BLaER1 treated with 17β-estradiol and CSF1 and Interleukin-3, amounts not matched to agents 10 nM and 100 nM (cell line): ENCODE measurements at regions not wholly inside any gene's neighbourhood (a gene's known extent, or its start where the extent isn't known, plus 50 kb on each side); places are given as distances from the start of the nearest gene placed in this dataset.

Source experiments
- H3K27ac ChIP-seq, 11 experiments: shearing (Covaris generic); formaldehyde crosslinking; 2 replicates each; pipeline ENCODE4 v1.8.1; 2022
- H3K27me3 ChIP-seq, 11 experiments: shearing (Covaris generic); formaldehyde crosslinking; 2 replicates each; pipeline ENCODE4 v1.8.1; 2022
- H3K36me3 ChIP-seq, 11 experiments: shearing (Covaris generic); formaldehyde crosslinking; 2 replicates each; pipeline ENCODE4 v1.8.1; 2022
- H3K4me1 ChIP-seq, 10 experiments: shearing (Covaris generic); formaldehyde crosslinking; 2 replicates each; pipeline ENCODE4 v1.8.1; 2022
- H3K4me2 ChIP-seq, 11 experiments: shearing (Covaris generic); formaldehyde crosslinking; 2 replicates each; pipeline ENCODE4 v1.8.1; 2022
- H3K4me3 ChIP-seq, 10 experiments: shearing (Covaris generic); formaldehyde crosslinking; 2 replicates each; pipeline ENCODE4 v1.8.1; 2022
- H3K9ac ChIP-seq, 11 experiments: shearing (Covaris generic); formaldehyde crosslinking; 2 replicates each; pipeline ENCODE4 v1.8.1; 2022
- H3K9me3 ChIP-seq, 11 experiments: shearing (Covaris generic); formaldehyde crosslinking; replicated peaks in 1 of 11; 2 replicates each; pipeline ENCODE4 v1.8.1; 2022
- H4K20me1 ChIP-seq, 11 experiments: shearing (Covaris generic); formaldehyde crosslinking; 2 replicates each; pipeline ENCODE4 v1.8.1; 2022
- Cebpa-rat ChIP-seq, 11 experiments: shearing (Covaris generic); IDR thresholded peaks; 2 replicates each; pipeline ENCODE4 v1.8.1; 2022

- Histone ChIP-seq H3K9me3 (no peaks in the 10 kb centered on the region), H3K27ac (no peak overlapping the region), H3K36me3 (no peaks in the 10 kb centered on the region), H3K4me3 (no peak overlapping the region), H3K9ac (no peak overlapping the region), H4K20me1 (no peaks in the 10 kb centered on the region), H3K4me1 (peaks cover 0 to 20% (median 2%) of the 10 kb centered on the region in 10 experiments; a peak in 6 of 20 replicates), H3K27me3 (no peaks in the 10 kb centered on the region), H3K4me2 (no peak overlapping the region)
- no peak for TF ChIP-seq Cebpa-rat (IDR thresholded peaks at IDR 0.05)
These were observed 97.3 kb upstream of the COL1A2 start for GRCh38 chr7:94297397-94297838.

GRCh38 chr7:94298943-94299342, 95.8 kb upstream of the COL1A2 start:
- H3K27ac ChIP-seq, result no peak overlapping the region
- no peaks in the 10 kb centered on the region for H4K20me1 ChIP-seq
- H3K9me3 ChIP-seq, result no peaks in the 10 kb centered on the region
- H3K27me3 ChIP-seq, result no peaks in the 10 kb centered on the region
- no peak overlapping the region for H3K4me3 ChIP-seq
- no peaks in the 10 kb centered on the region for H3K36me3 ChIP-seq
- TF ChIP-seq Cebpa-rat (IDR thresholded peaks at IDR 0.05), result no peak
- H3K4me2 ChIP-seq, result no peak overlapping the region
- no peak overlapping the region for H3K9ac ChIP-seq
- H3K4me1 ChIP-seq, result peaks cover 0 to 23% (median 2%) of the 10 kb centered on the region in 10 experiments; a peak in 6 of 20 replicates

GRCh38 chr7:94300176-94300835, 94.4 kb upstream of the COL1A2 start:
- no peaks in the 10 kb centered on the region for H4K20me1 ChIP-seq
- no peaks in the 10 kb centered on the region for H3K36me3 ChIP-seq
- H3K9ac ChIP-seq, result no peak overlapping the region
- H3K27ac ChIP-seq, result no peak overlapping the region
- H3K27me3 ChIP-seq, result no peaks in the 10 kb centered on the region
- no peaks in the 10 kb centered on the region for H3K9me3 ChIP-seq
- TF ChIP-seq Cebpa-rat (IDR thresholded peaks at IDR 0.05), result no peak
- no peak overlapping the region for H3K4me2 ChIP-seq
- H3K4me1 ChIP-seq, result peaks cover 0 to 23% (median 0%) of the 10 kb centered on the region in 10 experiments; a peak in 4 of 20 replicates
- H3K4me3 ChIP-seq, result no peak overlapping the region

- H3K36me3 ChIP-seq, result no peaks in the 10 kb centered on the region
- peaks cover 0 to 23% (median 0%) of the 10 kb centered on the region in 10 experiments; a peak in 4 of 20 replicates for H3K4me1 ChIP-seq
- no peaks in the 10 kb centered on the region for H4K20me1 ChIP-seq
- H3K4me3 ChIP-seq, result no peak overlapping the region
- TF ChIP-seq Cebpa-rat (IDR thresholded peaks at IDR 0.05), result no peak
- no peaks in the 10 kb centered on the region for H3K9me3 ChIP-seq
- H3K27ac ChIP-seq, result no peak overlapping the region
- H3K27me3 ChIP-seq, result no peaks in the 10 kb centered on the region
- peak overlapping the region in 1 of 11 experiments; percentile 45; a peak in 2 of 22 replicates for H3K4me2 ChIP-seq
- H3K9ac ChIP-seq, result no peak overlapping the region
These were observed 93.6 kb upstream of the COL1A2 start for GRCh38 chr7:94301024-94301586.

- H3K9me3 ChIP-seq, result no peaks in the 10 kb centered on the region
- H4K20me1 ChIP-seq, result no peaks in the 10 kb centered on the region
- H3K36me3 ChIP-seq, result no peaks in the 10 kb centered on the region
- no peak overlapping the region for H3K27ac ChIP-seq
- no peak overlapping the region for H3K4me3 ChIP-seq
- TF ChIP-seq Cebpa-rat (IDR thresholded peaks at IDR 0.05), result no peak
- H3K9ac ChIP-seq, result no peak overlapping the region
- peak overlapping the region in 2 of 11 experiments; percentile 46 to 56; a peak in 1 of 22 replicates for H3K4me2 ChIP-seq
- peaks cover 0 to 23% (median 0%) of the 10 kb centered on the region in 10 experiments; a peak in 4 of 20 replicates for H3K4me1 ChIP-seq
- no peaks in the 10 kb centered on the region for H3K27me3 ChIP-seq
These were observed 91.6 kb upstream of the COL1A2 start for GRCh38 chr7:94303118-94303517.

GRCh38 chr7:94303695-94304094, 91.0 kb upstream of the COL1A2 start:
- Histone ChIP-seq H3K27ac (no peak overlapping the region), H3K9me3 (no peaks in the 10 kb centered on the region), H3K27me3 (no peaks in the 10 kb centered on the region), H3K4me3 (no peak overlapping the region), H3K4me1 (peaks cover 0 to 23% (median 0%) of the 10 kb centered on the region in 10 experiments; a peak in 4 of 20 replicates), H3K9ac (no peak overlapping the region), H4K20me1 (no peaks in the 10 kb centered on the region), H3K4me2 (no peak overlapping the region), H3K36me3 (no peaks in the 10 kb centered on the region)
- TF ChIP-seq Cebpa-rat (IDR thresholded peaks at IDR 0.05), result no peak

GRCh38 chr7:94304878-94305277, 89.8 kb upstream of the COL1A2 start:
- Histone ChIP-seq H3K9ac (no peak overlapping the region), H3K4me2 (no peak overlapping the region), H3K4me1 (peaks cover 0 to 23% (median 0%) of the 10 kb centered on the region in 10 experiments; a peak in 4 of 20 replicates), H3K9me3 (no peaks in the 10 kb centered on the region), H3K27me3 (no peaks in the 10 kb centered on the region), H3K36me3 (no peaks in the 10 kb centered on the region), H3K4me3 (no peak overlapping the region), H4K20me1 (no peaks in the 10 kb centered on the region), H3K27ac (no peak overlapping the region)
- no peak for TF ChIP-seq Cebpa-rat (IDR thresholded peaks at IDR 0.05)

- Histone ChIP-seq H3K36me3 (no peaks in the 10 kb centered on the region), H3K9me3 (no peaks in the 10 kb centered on the region), H3K27ac (no peak overlapping the region), H4K20me1 (no peaks in the 10 kb centered on the region), H3K4me3 (no peak overlapping the region), H3K27me3 (no peaks in the 10 kb centered on the region), H3K4me1 (peaks cover 0 to 22% (median 0%) of the 10 kb centered on the region in 10 experiments; a peak in 4 of 20 replicates), H3K9ac (no peak overlapping the region), H3K4me2 (no peak overlapping the region)
- TF ChIP-seq Cebpa-rat (IDR thresholded peaks at IDR 0.05), result no peak
These were observed 88.9 kb upstream of the COL1A2 start for GRCh38 chr7:94305836-94306235.

- Histone ChIP-seq H3K9ac (no peak overlapping the region), H3K4me1 (peaks cover 0 to 5% (median 0%) of the 10 kb centered on the region in 10 experiments; a peak in 2 of 20 replicates), H3K27me3 (no peaks in the 10 kb centered on the region), H3K4me2 (no peak overlapping the region), H3K4me3 (no peak overlapping the region), H3K9me3 (no peaks in the 10 kb centered on the region), H3K36me3 (no peaks in the 10 kb centered on the region), H4K20me1 (no peaks in the 10 kb centered on the region), H3K27ac (no peak overlapping the region)
- TF ChIP-seq Cebpa-rat (IDR thresholded peaks at IDR 0.05), result no peak
These were observed 87.2 kb upstream of the COL1A2 start for GRCh38 chr7:94307399-94308048.
